ENCODE measurements at regions not wholly inside any gene's neighbourhood (a gene's known extent, or its start where the extent isn't known, plus 50 kb on each side); places are given as distances from the start of the nearest gene placed in this dataset.

DNA sequence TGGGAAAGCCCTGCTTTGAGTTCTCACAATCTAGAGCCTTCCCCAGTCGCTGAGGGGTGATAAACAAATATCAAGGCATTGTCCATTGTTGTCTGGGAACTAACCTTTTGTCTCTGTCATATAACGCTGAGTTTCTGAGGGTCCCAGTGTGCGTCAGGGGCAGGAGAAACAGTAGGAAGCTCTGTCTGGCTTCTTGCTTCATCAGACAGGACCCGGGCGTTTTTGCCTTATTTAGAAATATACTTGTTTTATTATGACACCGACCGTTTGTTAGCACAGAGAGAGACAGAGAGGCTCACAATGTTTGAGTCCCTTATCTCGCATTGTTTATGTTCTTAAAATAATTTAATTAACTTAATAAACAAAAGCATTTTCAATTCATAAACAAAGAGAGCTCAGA, 204.9 kb upstream of the GAS1 start:
- DNase-seq (ENCODE audit: low spot score): no peak

- no peak for DNase-seq (ENCODE audit: low spot score)
Observed at GRCh38 chr9:87156247-87156646, 208.9 kb upstream of the GAS1 start.

DNA sequence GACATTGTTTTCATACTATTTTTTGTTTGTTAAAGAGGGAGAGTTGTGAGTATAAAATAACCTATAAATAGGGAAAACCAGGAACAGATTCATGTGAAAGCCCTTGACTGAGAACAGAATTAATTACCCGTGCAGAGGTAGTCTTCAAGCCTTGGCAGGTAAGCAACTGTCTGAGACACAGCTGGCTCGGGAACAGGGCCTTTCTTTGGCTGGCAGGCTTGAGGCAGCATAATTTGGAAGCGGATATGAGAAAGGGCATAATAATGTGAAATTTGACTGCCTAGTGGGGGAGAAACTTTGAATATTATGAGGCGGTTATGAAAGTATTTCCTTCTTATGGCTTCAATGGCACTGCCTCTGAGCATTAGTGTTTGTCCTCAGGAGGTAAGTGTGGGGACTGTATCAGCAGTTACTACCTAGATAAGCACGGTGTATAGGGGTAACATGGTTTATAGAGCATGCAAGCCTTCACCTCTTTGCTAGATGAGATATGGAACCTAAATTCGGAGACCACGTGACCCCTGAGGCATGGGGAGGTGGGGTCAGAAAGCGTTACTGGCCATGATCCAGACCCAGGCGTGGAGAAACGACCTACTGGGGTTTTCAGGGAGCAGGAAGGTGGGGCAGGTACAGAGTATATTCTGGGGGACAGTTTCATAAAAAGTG, 210.2 kb upstream of the GAS1 start:
- DNase-seq (ENCODE audit: low spot score): no peak

DNA sequence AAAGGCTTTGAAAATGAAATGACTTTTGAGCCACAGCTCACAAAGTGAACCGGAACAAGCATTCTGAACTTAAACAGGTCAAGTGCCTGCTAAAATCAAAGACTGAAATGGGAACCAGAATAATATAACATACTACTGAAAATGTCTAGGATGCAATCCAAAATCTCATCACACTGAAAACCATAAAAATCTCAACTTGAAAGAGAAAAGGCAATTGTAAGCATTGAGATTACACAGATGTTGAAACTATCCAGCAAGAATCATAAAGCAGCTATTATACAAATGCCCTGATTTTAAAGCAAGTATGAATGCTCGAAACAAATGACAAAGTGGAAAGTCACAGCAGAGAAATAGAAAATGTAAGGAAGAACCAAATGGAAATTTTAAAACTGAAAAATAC, 211.5 kb upstream of the GAS1 start:
- DNase-seq (ENCODE audit: low spot score): peak; percentile 83

DNA sequence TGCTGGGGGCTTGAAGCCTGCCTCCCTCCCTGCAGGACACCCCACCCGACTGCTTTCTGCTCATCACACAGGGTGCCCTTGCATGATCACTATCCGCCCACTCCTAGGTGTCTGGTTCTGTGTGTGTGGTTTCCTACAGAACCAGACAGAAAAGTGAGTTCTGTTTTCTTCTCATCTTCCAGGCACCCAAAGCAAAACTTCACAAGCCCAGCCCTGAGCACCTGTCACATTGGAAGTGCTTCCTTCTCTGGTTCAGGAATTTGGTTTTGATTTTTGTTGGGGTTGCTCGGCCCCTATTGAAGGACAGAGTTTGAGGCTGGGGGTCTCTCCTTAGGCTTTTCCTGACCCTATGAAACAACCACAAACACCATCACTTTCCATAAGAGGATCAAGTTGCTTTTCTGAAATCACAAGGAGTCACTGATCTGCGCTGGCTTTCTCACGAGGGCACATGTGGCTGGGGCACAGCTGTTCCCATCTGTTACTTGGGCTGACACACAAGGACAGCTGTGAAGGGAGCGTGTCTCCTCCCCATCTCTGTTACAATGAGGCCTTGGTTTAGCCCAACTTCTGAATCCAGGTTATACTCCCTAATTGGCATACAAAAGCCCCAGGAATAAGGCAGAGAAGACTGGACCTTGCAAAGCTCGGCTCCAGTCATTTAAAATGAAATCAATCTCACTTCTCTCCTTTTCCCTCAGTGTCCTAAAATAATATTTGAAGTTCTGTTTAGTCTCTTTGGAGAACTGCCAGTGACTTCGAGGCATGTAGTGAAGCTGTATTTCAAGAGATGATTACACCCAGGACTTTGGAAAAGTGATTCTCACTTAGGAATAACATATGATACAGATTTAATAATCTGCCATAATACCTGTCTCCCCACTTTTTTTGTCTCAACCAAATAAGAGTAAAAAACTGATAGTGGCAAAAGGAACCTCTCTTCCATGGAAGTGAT, 213.1 kb upstream of the GAS1 start:
- DNase-seq (ENCODE audit: low spot score): peak; percentile 64

DNA sequence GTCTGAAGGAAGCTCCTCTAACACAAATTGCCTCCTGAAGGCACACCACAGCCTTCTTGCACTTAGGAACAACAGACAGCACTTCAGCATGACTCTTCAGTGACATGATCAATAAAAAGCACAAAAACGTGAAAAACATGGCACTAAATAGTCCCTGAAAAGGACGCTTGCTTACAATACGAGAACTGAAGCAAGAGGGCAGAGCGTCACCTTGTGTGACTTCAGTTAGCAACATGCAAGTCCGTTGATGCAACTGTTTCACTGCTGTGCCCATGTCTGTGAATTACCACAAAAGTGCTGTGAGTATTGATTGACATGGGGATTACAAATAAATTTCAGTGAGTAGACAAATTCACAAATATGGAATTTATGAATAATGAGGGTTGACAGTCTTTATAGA, 219.9 kb upstream of the GAS1 start:
- no peak for DNase-seq (ENCODE audit: low spot score)

- DNase-seq (ENCODE audit: low spot score): peak; percentile 52
Observed at GRCh38 chr9:87167582-87167981, 220.3 kb upstream of the GAS1 start.

GRCh38 chr9:87178302-87178701, 231.0 kb upstream of the GAS1 start:
- DNase-seq (ENCODE audit: low spot score): no peak

- peak; percentile 72 for DNase-seq (ENCODE audit: low spot score)
Observed at GRCh38 chr9:87179553-87180340, 232.4 kb upstream of the GAS1 start.

- peak; percentile 51 for DNase-seq (ENCODE audit: low spot score)
Observed at GRCh38 chr9:87180361-87180760, 233.1 kb upstream of the GAS1 start.

GRCh38 chr9:87180841-87181240, 233.5 kb upstream of the GAS1 start:
- no peak for DNase-seq (ENCODE audit: low spot score)

- DNase-seq (ENCODE audit: low spot score): no peak
Observed at GRCh38 chr9:87181670-87182069, 234.4 kb upstream of the GAS1 start.

DNA sequence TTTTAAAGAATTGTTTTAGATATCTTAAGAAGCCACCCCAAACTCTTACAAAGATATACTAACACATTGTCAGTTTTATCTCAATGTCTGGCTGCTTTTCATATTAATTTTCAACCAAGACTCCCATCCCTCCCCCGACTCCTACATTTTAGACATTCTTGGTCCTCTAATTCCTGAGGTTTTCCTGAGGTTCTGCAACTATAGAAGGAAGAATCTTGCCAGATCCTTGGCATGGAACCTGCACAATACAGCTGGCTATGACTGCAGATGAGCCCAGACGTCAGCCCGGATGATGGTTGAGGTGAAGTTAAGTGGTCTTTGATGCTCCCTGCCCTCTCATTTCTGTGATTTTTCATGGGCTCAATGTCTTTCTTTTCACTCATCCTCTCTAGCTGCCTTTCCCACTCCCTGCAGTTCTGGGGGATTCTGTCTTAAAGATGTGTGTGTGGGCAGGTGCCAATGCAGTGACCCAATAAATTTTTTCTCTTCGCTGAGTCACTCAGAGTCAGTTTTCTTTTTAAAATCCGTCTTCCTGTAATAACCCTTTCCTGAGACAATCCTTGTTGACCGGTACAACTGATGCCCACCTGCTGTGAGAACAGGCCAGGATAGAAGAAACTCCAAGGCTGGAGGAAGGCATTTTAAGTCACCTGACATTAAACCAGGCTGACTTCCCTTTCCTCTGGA, 237.8 kb upstream of the GAS1 start:
- DNase-seq (ENCODE audit: low spot score): no peak

GRCh38 chr9:87187656-87188055, 240.3 kb upstream of the GAS1 start:
- DNase-seq (ENCODE audit: low spot score): no peak

DNA sequence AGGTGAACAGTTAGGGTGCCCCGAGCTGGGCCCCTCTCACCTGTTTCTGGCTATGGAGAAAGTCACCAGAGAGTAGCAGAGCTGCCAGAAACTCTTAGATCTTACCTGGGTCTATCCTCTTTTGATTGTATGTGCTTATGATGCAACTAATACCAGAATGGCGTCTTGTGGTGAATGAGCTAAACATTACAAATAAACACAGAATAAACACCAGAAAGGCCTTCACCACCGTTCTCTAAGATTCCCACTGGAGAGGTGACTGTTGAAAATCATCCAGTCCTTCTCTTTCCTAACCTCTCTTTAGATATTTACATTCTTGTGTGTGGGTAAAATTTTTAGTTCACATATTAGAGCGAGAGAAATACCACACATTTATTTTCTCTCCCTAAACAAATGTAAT, 241.7 kb upstream of the GAS1 start:
- DNase-seq (ENCODE audit: low spot score): no peak

DNA sequence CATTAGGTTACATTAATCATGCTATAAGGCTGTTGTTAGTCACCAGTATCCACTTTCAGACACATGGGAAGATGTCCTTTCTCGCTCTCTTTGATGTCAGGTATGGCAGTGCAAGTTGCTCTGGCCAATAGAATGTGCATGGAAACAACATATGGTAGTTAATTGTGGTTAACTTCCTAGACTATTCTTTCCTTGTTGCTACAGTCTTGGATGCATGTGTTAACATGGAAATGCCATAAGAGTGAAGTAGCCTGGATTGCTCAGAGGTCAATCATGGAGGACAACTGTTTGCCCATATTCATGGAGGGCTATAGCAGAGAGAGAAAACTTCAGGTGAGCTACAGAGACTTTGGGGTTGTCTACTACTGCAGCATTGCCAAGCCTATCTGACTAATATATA, 245.8 kb upstream of the GAS1 start:
- DNase-seq (ENCODE audit: low spot score): no peak

- peak; percentile 87 for DNase-seq (ENCODE audit: low spot score)
Observed at GRCh38 chr9:87193925-87194868, 246.9 kb upstream of the GAS1 start.

DNA sequence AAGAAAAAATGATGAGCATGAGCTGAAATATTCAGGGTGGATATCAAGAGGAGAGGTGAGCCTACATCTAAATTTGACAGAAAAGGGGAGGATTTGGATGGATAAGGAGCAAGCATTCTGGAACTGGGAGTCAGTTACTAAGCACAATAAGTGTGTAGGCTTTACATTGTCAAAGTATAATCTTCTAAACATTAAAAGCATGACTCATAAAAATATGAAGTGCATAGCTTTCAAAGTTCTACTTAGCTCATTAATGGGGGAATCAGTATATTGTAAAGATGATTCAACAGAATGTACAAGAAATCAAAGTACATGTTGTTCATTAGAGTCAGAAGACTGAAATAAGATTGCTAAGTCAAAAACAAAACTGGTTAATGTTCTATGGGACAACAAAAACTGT, 248.0 kb upstream of the GAS1 start:
- DNase-seq (ENCODE audit: low spot score): peak; percentile 65

- DNase-seq (ENCODE audit: low spot score): no peak
Observed at GRCh38 chr9:87197349-87198130, 250.2 kb upstream of the GAS1 start.

DNA sequence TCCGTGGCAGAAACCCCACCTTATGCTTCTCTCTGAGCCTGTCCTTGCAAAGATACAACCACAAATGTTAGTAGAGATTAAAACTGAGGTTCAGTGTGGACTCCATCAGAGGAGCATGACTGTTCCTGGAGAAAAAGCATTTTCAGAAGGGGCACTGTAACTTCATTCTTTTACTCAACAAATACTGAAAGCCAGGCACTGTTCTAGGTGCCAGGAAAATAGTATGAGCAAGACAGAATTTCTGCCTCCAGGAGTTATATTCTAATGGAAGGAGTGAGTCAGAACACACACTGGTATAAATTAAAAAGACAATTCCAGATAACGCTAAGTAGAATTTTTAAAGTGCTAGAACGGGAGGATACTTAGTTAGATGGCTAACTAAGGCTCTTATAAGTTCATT, 251.4 kb upstream of the GAS1 start:
- no peak for DNase-seq (ENCODE audit: low spot score)

Data from umbilical cord (tissue), 1 donor.